SK-N-SH treated with all-trans-retinoic acid at 6 μM for 48 hours (cell line): ENCODE measurements at regions not wholly inside any gene's neighbourhood (a gene's known extent, or its start where the extent isn't known, plus 50 kb on each side); places are given as distances from the start of the nearest gene placed in this dataset.

Experiments used
- PATZ1 ChIP-seq: fragments of 250-450 bp; sonication (Bioruptor Pico); IDR thresholded peaks from 2 replicates; pipeline ENCODE4 v1.8.0; 2020; ENCODE audit warnings: mild to moderate bottlenecking, moderate library complexity, borderline replicate concordance
- RARB ChIP-seq: fragments of 250-450 bp; sonication (Bioruptor Pico); IDR thresholded peaks from 2 replicates; pipeline ENCODE4 v1.8.0; 2021; ENCODE audit warnings: mild to moderate bottlenecking, moderate library complexity
- ZNF70 ChIP-seq: fragments of 450-650 bp; formaldehyde crosslinking; IDR thresholded peaks from 2 replicates; pipeline ENCODE4 v1.5.0; 2020; ENCODE audit warnings: mild to moderate bottlenecking, moderate library complexity

GRCh38 chr12:91675401-91675800 is 470.2 kb downstream of the BTG1 start:
- TF ChIP-seq ZNF70 (CRISPR knock-in tag): no peak
- no peak for TF ChIP-seq RARB
- no peak for TF ChIP-seq PATZ1 (CRISPR knock-in tag)
